Prostate gland (tissue), 2 donors: ENCODE measurements at regions not wholly inside any gene's neighbourhood (a gene's known extent, or its start where the extent isn't known, plus 50 kb on each side); places are given as distances from the start of the nearest gene placed in this dataset.

Experiments
- DNase-seq: peaks from one replicate; pipeline ENCODE4 v3.0.0-alpha.2; 2019; ENCODE audit warnings: low spot score
- H3K27ac ChIP-seq, 2 donors: fragments of 200-600 bp; sonication (generic); 2 replicates each; pipeline ENCODE4 v1.5.1; 2017 to 2019
- H3K27me3 ChIP-seq: fragments of 200-600 bp; sonication (generic); replicated peaks from 2 replicates; pipeline ENCODE4 v1.5.1; 2019; ENCODE audit not compliant: insufficient read depth
- H3K36me3 ChIP-seq, 2 donors: fragments of 200-600 bp; sonication (generic); 1 replicate in 1 of 2; 2 replicates in 1 of 2; pipeline versions ENCODE4 v1.5.1 to v1.8.1; 2017 to 2019
- H3K4me1 ChIP-seq: fragments of 200-600 bp; sonication (generic); replicated peaks from 2 replicates; pipeline ENCODE4 v1.5.1; 2019
- H3K4me3 ChIP-seq, 2 donors: fragments of 200-600 bp; sonication (generic); 2 replicates each; pipeline ENCODE4 v1.5.1; 2017 to 2019
- H3K9me3 ChIP-seq: fragments of 200-600 bp; sonication (generic); 2 replicates; pipeline ENCODE4 v1.5.1; 2017
- CTCF ChIP-seq, 4 experiments: fragments of 200-600 bp in 2 of 4; fragments of 450-650 bp in 2 of 4; sonication (generic) in 2 of 4; IDR thresholded peaks; 1 replicate in 3 of 4; 2 replicates in 1 of 4; pipeline ENCODE4 v1.5.1; 2016 to 2019; ENCODE audit warnings: antibody characterized with exemption in 4 of 4, mild to moderate bottlenecking in 2 of 4, moderate library complexity in 2 of 4
- POLR2A ChIP-seq: fragments of 450-650 bp; IDR thresholded peaks from one replicate; pipeline ENCODE4 v1.6.1; 2016; ENCODE audit warnings: antibody characterized with exemption, mild to moderate bottlenecking
- POLR2AphosphoS5 ChIP-seq: sonication (generic); formaldehyde crosslinking; IDR thresholded peaks from one replicate; pipeline ENCODE4 v1.6.1; 2017; ENCODE audit warnings: antibody characterized with exemption
- WGBS: methylation state at CpG from one replicate; pipeline ENCODE4 v1.1.5; 2018; 5-methylcytosine and 5-hydroxymethylcytosine counted together
- intact Hi-C: fragments of 100-400 bp; cut with DNase I; formaldehyde crosslinking; loops from one replicate; pipeline ENCODE4 v1.14.2; 2022

DNA sequence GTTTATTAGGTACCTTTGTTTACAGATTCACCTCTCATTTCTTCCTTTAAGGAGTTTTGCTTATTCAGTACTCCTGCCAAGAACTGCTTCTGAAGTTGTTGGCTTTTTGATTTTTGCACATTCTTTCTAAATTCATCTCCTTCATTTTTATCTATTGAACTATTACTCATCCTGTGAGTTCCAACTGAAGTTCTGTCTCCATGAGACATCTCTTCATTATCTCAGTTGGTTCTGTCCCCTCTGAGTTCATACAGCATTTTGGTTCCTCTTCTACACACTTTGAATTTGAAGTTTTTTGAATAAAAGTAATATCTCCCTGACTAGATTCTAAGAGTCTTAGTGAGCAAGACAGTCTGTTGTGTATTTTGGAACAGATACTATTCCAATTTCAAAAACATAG lies 299.7 kb downstream of the OTOL1 start:
- Histone ChIP-seq H3K4me3 (no peak overlapping the region), H3K4me1 (no peaks in the 10 kb centered on the region), H3K27ac (no peak overlapping the region), H3K9me3 (no peaks in the 10 kb centered on the region), H3K36me3 (no peaks in the 10 kb centered on the region), H3K27me3 (no peaks in the 10 kb centered on the region)
- DNase-seq, result no peak
- TF ChIP-seq CTCF (IDR thresholded peaks at IDR 0.05), result no peak
- no peak for TF ChIP-seq POLR2A
- no peak for TF ChIP-seq POLR2AphosphoS5
- intact Hi-C loops, result no loop called here

GRCh38 chr3:161796780-161797179 lies 300.2 kb downstream of the OTOL1 start:
- TF ChIP-seq POLR2A (no peak), CTCF (IDR thresholded peaks at IDR 0.05) (no peak), POLR2AphosphoS5 (no peak)
- intact Hi-C loops, result no loop called here
- H3K27ac ChIP-seq, result no peak overlapping the region
- H3K27me3 ChIP-seq, result no peaks in the 10 kb centered on the region
- H3K36me3 ChIP-seq, result no peaks in the 10 kb centered on the region
- no peaks in the 10 kb centered on the region for H3K4me1 ChIP-seq
- DNase-seq, result no peak
- no peaks in the 10 kb centered on the region for H3K9me3 ChIP-seq
- no peak overlapping the region for H3K4me3 ChIP-seq

GRCh38 chr3:161798016-161798415 lies 301.4 kb downstream of the OTOL1 start:
- 54% methylated on average over 3 of the region's 3 CpGs for WGBS

GRCh38 chr3:161800985-161801559 lies 304.5 kb downstream of the OTOL1 start:
- 33% methylated on average over 1 of the region's 1 CpG for WGBS
- Histone ChIP-seq H3K9me3 (no peaks in the 10 kb centered on the region), H3K4me1 (no peaks in the 10 kb centered on the region), H3K27ac (no peak overlapping the region), H3K4me3 (no peak overlapping the region), H3K36me3 (no peaks in the 10 kb centered on the region), H3K27me3 (no peaks in the 10 kb centered on the region)
- intact Hi-C loops, result no loop called here
- DNase-seq, result no peak
- TF ChIP-seq CTCF (IDR thresholded peaks at IDR 0.05) (no peak), POLR2AphosphoS5 (no peak)

More at GRCh38 chr3:161798016-161798415, 301.4 kb downstream of the OTOL1 start:
- Histone ChIP-seq H3K27ac (no peak overlapping the region), H3K36me3 (no peaks in the 10 kb centered on the region), H3K9me3 (no peaks in the 10 kb centered on the region), H3K4me1 (no peaks in the 10 kb centered on the region), H3K4me3 (no peak overlapping the region), H3K27me3 (no peaks in the 10 kb centered on the region)
- intact Hi-C loops, result no loop called here
- no peak for DNase-seq
- TF ChIP-seq CTCF (IDR thresholded peaks at IDR 0.05) (no peak), POLR2A (no peak), POLR2AphosphoS5 (no peak)

GRCh38 chr3:161818106-161818505 lies 321.5 kb downstream of the OTOL1 start:
- Histone ChIP-seq H3K27me3 (no peaks in the 10 kb centered on the region), H3K4me1 (no peaks in the 10 kb centered on the region), H3K27ac (no peak overlapping the region), H3K9me3 (no peaks in the 10 kb centered on the region), H3K36me3 (no peaks in the 10 kb centered on the region), H3K4me3 (no peak overlapping the region)
- 100% methylated on average over 1 of the region's 1 CpG for WGBS
- no peak for DNase-seq
- no peak for TF ChIP-seq POLR2AphosphoS5
- no peak for TF ChIP-seq CTCF (IDR thresholded peaks at IDR 0.05)
- no peak for TF ChIP-seq POLR2A
- intact Hi-C loops, result no loop called here
